PC-9 (cell line): ENCODE measurements at regions not wholly inside any gene's neighbourhood (a gene's known extent, or its start where the extent isn't known, plus 50 kb on each side); places are given as distances from the start of the nearest gene placed in this dataset.

Experiments
- EZH2 ChIP-seq: fragments of 200-600 bp; sonication (generic); IDR thresholded peaks from 2 replicates; pipeline ENCODE4 v1.8.0; 2017; ENCODE audit warnings: antibody characterized with exemption, low read depth
- TF ChIP-seq, protein P1 (sequence below): fragments of 200-600 bp; sonication (generic); conservative IDR thresholded peaks from 2 replicates; pipeline ENCODE4 v1.6.1; 2017; ENCODE audit warnings: mixed run types, antibody characterized with exemption, mild to moderate bottlenecking, moderate library complexity

DNA sequence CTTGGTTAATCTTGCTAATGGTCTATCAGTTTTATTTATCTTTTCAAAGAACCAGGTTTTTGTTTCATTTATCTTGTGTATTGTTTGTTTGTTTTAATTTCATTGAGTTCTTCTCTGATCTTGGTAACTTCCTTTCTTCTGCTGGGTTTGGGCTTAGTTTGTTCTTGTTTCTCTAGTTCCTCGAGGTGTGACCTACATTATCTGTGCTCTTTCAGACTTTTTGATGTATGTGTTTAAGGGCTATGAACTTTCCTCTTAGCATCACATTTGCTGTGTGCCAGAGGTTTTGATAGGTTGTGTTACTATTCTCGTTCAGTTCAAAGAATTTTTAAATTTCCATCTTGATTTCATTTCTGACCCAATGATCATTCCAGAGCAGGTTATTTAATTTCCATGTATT lies 365.4 kb upstream of the GATB start:
- TF ChIP-seq, protein P1, sequence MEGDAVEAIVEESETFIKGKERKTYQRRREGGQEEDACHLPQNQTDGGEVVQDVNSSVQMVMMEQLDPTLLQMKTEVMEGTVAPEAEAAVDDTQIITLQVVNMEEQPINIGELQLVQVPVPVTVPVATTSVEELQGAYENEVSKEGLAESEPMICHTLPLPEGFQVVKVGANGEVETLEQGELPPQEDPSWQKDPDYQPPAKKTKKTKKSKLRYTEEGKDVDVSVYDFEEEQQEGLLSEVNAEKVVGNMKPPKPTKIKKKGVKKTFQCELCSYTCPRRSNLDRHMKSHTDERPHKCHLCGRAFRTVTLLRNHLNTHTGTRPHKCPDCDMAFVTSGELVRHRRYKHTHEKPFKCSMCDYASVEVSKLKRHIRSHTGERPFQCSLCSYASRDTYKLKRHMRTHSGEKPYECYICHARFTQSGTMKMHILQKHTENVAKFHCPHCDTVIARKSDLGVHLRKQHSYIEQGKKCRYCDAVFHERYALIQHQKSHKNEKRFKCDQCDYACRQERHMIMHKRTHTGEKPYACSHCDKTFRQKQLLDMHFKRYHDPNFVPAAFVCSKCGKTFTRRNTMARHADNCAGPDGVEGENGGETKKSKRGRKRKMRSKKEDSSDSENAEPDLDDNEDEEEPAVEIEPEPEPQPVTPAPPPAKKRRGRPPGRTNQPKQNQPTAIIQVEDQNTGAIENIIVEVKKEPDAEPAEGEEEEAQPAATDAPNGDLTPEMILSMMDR: no peak
- no peak for TF ChIP-seq EZH2
